Large intestine (tissue), 3 donors: ENCODE measurements at regions not wholly inside any gene's neighbourhood (a gene's known extent, or its start where the extent isn't known, plus 50 kb on each side); places are given as distances from the start of the nearest gene placed in this dataset.
"Not testable (repeated sequence)": the region's sequence is repeated elsewhere in the genome, so short reads cannot be mapped to it uniquely, and the experiment has no call there.

ENCODE experiments used
- DNase-seq, 2 donors: peaks; one replicate each; pipeline versions ENCODE4 v3.0.0 to v3.0.0-alpha.2; 2013
- H3K27ac ChIP-seq: one replicate; pipeline ENCODE4 v1.5.1; 2013; ENCODE audit warnings: low read length
- H3K27me3 ChIP-seq: 2 replicates; pipeline ENCODE4 v1.6.1; 2013; ENCODE audit warnings: low read length; ENCODE audit not compliant: control insufficient read depth, insufficient read depth
- H3K36me3 ChIP-seq: 2 replicates; pipeline ENCODE4 v1.6.1; 2013; ENCODE audit warnings: low read length; ENCODE audit not compliant: control insufficient read depth, insufficient read depth
- H3K4me1 ChIP-seq: one replicate; pipeline ENCODE4 v1.6.1; 2013; ENCODE audit warnings: low read length; ENCODE audit not compliant: control insufficient read depth, insufficient read depth
- H3K4me3 ChIP-seq: one replicate; pipeline ENCODE4 v1.5.1; 2013; ENCODE audit warnings: low read length
- H3K9me3 ChIP-seq: one replicate; pipeline ENCODE4 v1.6.1; 2013; ENCODE audit warnings: mild to moderate bottlenecking, low read depth, low read length, moderate library complexity; ENCODE audit not compliant: control insufficient read depth
- WGBS: methylation state at CpG from one replicate; pipeline ENCODE4 v1.1.5; 2013; ENCODE audit warnings: low lambda C conversion rate; ENCODE audit not compliant: insufficient coverage; 5-methylcytosine and 5-hydroxymethylcytosine counted together

GRCh38 chr10:62585211-62585775 is 211.1 kb downstream of the ZNF365 start:
- no peak overlapping the region for H3K27ac ChIP-seq
- no peaks in the 10 kb centered on the region for H3K4me1 ChIP-seq
- no peak for DNase-seq
- H3K9me3 ChIP-seq, result no peaks in the 10 kb centered on the region
- H3K36me3 ChIP-seq, result no peaks in the 10 kb centered on the region
- no CpG with 5 or more reads among the region's 6 CpGs for WGBS
- no peaks in the 10 kb centered on the region for H3K27me3 ChIP-seq
- H3K4me3 ChIP-seq, result no peak overlapping the region

GRCh38 chr10:62587011-62587410 is 212.8 kb downstream of the ZNF365 start:
- no peaks in the 10 kb centered on the region for H3K4me1 ChIP-seq
- no peaks in the 10 kb centered on the region for H3K9me3 ChIP-seq
- DNase-seq, result no peak
- no peaks in the 10 kb centered on the region for H3K27me3 ChIP-seq
- no peak overlapping the region for H3K27ac ChIP-seq
- no peak overlapping the region for H3K4me3 ChIP-seq
- no peaks in the 10 kb centered on the region for H3K36me3 ChIP-seq

- H3K4me1 ChIP-seq, result no peaks in the 10 kb centered on the region
- no peaks in the 10 kb centered on the region for H3K9me3 ChIP-seq
- no peak overlapping the region for H3K27ac ChIP-seq
- H3K36me3 ChIP-seq, result no peaks in the 10 kb centered on the region
- no peak overlapping the region for H3K4me3 ChIP-seq
- no CpG with 5 or more reads among the region's 2 CpGs for WGBS
- no peak for DNase-seq
- no peaks in the 10 kb centered on the region for H3K27me3 ChIP-seq
Observed at GRCh38 chr10:62588116-62588515, 213.9 kb downstream of the ZNF365 start.

GRCh38 chr10:62589689-62590088 is 214.8 kb upstream of the ADO start:
- WGBS, result no CpG with 5 or more reads among the region's 2 CpGs

GRCh38 chr10:62590306-62590705 is 214.2 kb upstream of the ADO start:
- H3K27ac ChIP-seq, result no peak overlapping the region
- H3K9me3 ChIP-seq, result no peaks in the 10 kb centered on the region
- H3K36me3 ChIP-seq, result no peaks in the 10 kb centered on the region
- 93% methylated on average over 2 of the region's 3 CpGs for WGBS
- DNase-seq, result no peak
- no peaks in the 10 kb centered on the region for H3K4me1 ChIP-seq
- no peaks in the 10 kb centered on the region for H3K27me3 ChIP-seq
- H3K4me3 ChIP-seq, result no peak overlapping the region

More at GRCh38 chr10:62589689-62590088, 214.8 kb upstream of the ADO start:
- Histone ChIP-seq H3K9me3 (no peaks in the 10 kb centered on the region), H3K27ac (no peak overlapping the region), H3K27me3 (no peaks in the 10 kb centered on the region), H3K36me3 (no peaks in the 10 kb centered on the region), H3K4me3 (no peak overlapping the region), H3K4me1 (no peaks in the 10 kb centered on the region)
- DNase-seq, result no peak

- peak; percentile 30 to 32 for DNase-seq
- Histone ChIP-seq H3K4me1 (no peaks in the 10 kb centered on the region), H3K27ac (no peak overlapping the region), H3K4me3 (no peak overlapping the region), H3K27me3 (no peaks in the 10 kb centered on the region), H3K36me3 (no peaks in the 10 kb centered on the region), H3K9me3 (no peaks in the 10 kb centered on the region)
- WGBS, result no CpG with 5 or more reads among the region's 3 CpGs
Observed at GRCh38 chr10:62594093-62594520, 210.4 kb upstream of the ADO start.

GRCh38 chr10:62597226-62597625 is 207.3 kb upstream of the ADO start:
- Histone ChIP-seq H3K4me1 (no peaks in the 10 kb centered on the region), H3K9me3 (no peaks in the 10 kb centered on the region), H3K27me3 (no peaks in the 10 kb centered on the region), H3K36me3 (no peaks in the 10 kb centered on the region), H3K27ac (no peak overlapping the region), H3K4me3 (no peak overlapping the region)
- WGBS, result 83% methylated on average over 1 of the region's 3 CpGs
- no peak for DNase-seq

GRCh38 chr10:62599161-62599560 is 205.4 kb upstream of the ADO start:
- no peak overlapping the region for H3K27ac ChIP-seq
- no peaks in the 10 kb centered on the region for H3K4me1 ChIP-seq
- no peaks in the 10 kb centered on the region for H3K27me3 ChIP-seq
- 64% methylated on average over 2 of the region's 2 CpGs for WGBS
- no peak for DNase-seq
- no peaks in the 10 kb centered on the region for H3K36me3 ChIP-seq
- no peaks in the 10 kb centered on the region for H3K9me3 ChIP-seq
- no peak overlapping the region for H3K4me3 ChIP-seq

- H3K27me3 ChIP-seq, H3K36me3 ChIP-seq, H3K9me3 ChIP-seq, H3K4me1 ChIP-seq, H3K27ac ChIP-seq, DNase-seq, H3K4me3 ChIP-seq: not testable (repeated sequence)
- WGBS, result no CpG with 5 or more reads among the region's 4 CpGs
Observed at GRCh38 chr10:62606551-62606950, 198.0 kb upstream of the ADO start.

- not testable (repeated sequence) for H3K36me3 ChIP-seq, H3K9me3 ChIP-seq, H3K4me1 ChIP-seq, DNase-seq, H3K27ac ChIP-seq, H3K4me3 ChIP-seq, H3K27me3 ChIP-seq
- no CpG with 5 or more reads among the region's 34 CpGs for WGBS
Observed at GRCh38 chr10:62608189-62608875, 196.2 kb upstream of the ADO start.

GRCh38 chr10:62610649-62611229 is 193.8 kb upstream of the ADO start:
- Histone ChIP-seq H3K27me3 (no peaks in the 10 kb centered on the region), H3K4me1 (no peaks in the 10 kb centered on the region), H3K4me3 (no peak overlapping the region), H3K36me3 (no peaks in the 10 kb centered on the region), H3K9me3 (no peaks in the 10 kb centered on the region), H3K27ac (no peak overlapping the region)
- WGBS, result no CpG with 5 or more reads among the region's 7 CpGs
- DNase-seq, result peak; percentile 11 to 22
